IMR-90 (cell line): ENCODE measurements at regions not wholly inside any gene's neighbourhood (a gene's known extent, or its start where the extent isn't known, plus 50 kb on each side); places are given as distances from the start of the nearest gene placed in this dataset.

Experiments used
- ATAC-seq: fragments of 200-7000 bp; cut with Tn5 transposase; 2 replicates; pipeline ENCODE4 v1.9.1; 2020; ENCODE audit warnings: low read depth, mild to moderate bottlenecking, moderate library complexity
- BruUV-seq: library from RNA; stranded (reverse); fragments of 400-500 nt; replicated peaks from 2 replicates; lab custom pipeline; 2021; lab: Mats Ljungman, UMichigan
- CTCF ChIA-PET: fragments of 300-600 bp; formaldehyde crosslinking; extraction: SDS; loops from one replicate; lab custom pipeline; 2021; ENCODE audit warnings: antibody characterized with exemption; lab: Yijun Ruan, JAX
- POLR2A ChIA-PET: fragments of 300-600 bp; sonication (Branson Sonifier 250); formaldehyde crosslinking; loops from one replicate; lab custom pipeline; 2022; ENCODE audit warnings: antibody characterized with exemption; ENCODE audit not compliant: unreplicated experiment; lab: Charles Lee
- DNase-seq: peaks from one replicate; pipeline ENCODE4 v3.0.0; 2013
- H2AFZ ChIP-seq: replicated peaks from 2 replicates; pipeline ENCODE3; 2013; ENCODE audit warnings: low read length, mild to moderate bottlenecking; ENCODE audit not compliant: poor library complexity
- H2AK5ac ChIP-seq: 2 replicates; pipeline ENCODE4 v1.6.1; 2013; ENCODE audit warnings: low read depth, low read length, inconsistent platforms
- H2AK9ac ChIP-seq: replicated peaks from 2 replicates; pipeline ENCODE3; 2013; ENCODE audit warnings: mild to moderate bottlenecking, low read depth, low read length, moderate library complexity; ENCODE audit not compliant: poor library complexity
- H2BK120ac ChIP-seq: 2 replicates; pipeline ENCODE4 v1.6.1; 2013; ENCODE audit warnings: low read depth, low read length, inconsistent platforms
- H2BK15ac ChIP-seq: 3 replicates; pipeline ENCODE4 v1.6.1; 2013; ENCODE audit warnings: low read depth, low read length, inconsistent platforms
- H2BK20ac ChIP-seq: 2 replicates; pipeline ENCODE4 v1.6.1; 2013; ENCODE audit warnings: low read depth, mild to moderate bottlenecking, inconsistent platforms, low read length, moderate library complexity
- H2BK5ac ChIP-seq: 2 replicates; pipeline ENCODE4 v1.6.1; 2013; ENCODE audit warnings: mild to moderate bottlenecking, low read depth, low read length, inconsistent platforms; ENCODE audit not compliant: poor library complexity, severe bottlenecking
- H3K14ac ChIP-seq: replicated peaks from 2 replicates; pipeline ENCODE4 v1.6.1; 2013; ENCODE audit warnings: low read depth, low read length, inconsistent platforms
- H3K18ac ChIP-seq: 2 replicates; pipeline ENCODE4 v1.6.1; 2013; ENCODE audit warnings: low read depth, low read length, control low read depth
- H3K23ac ChIP-seq: 2 replicates; pipeline ENCODE4 v1.6.1; 2013; ENCODE audit warnings: low read depth, low read length, inconsistent platforms
- H3K27ac ChIP-seq: 2 replicates; pipeline ENCODE4 v1.5.1; 2013; ENCODE audit warnings: mild to moderate bottlenecking, control low read depth, low read length; ENCODE audit not compliant: insufficient read depth
- H3K27me3 ChIP-seq: 2 replicates; pipeline ENCODE4 v1.6.1; 2013; ENCODE audit warnings: low read length; ENCODE audit not compliant: control insufficient read depth, insufficient read depth
- H3K36me3 ChIP-seq: 2 replicates; pipeline ENCODE4 v1.6.1; 2013; ENCODE audit warnings: low read length, mixed read lengths; ENCODE audit not compliant: control insufficient read depth, insufficient read depth
- H3K4ac ChIP-seq: 2 replicates; pipeline ENCODE4 v1.6.1; 2013; ENCODE audit warnings: low read depth, low read length, inconsistent platforms
- H3K4me1 ChIP-seq: 2 replicates; pipeline ENCODE4 v1.6.1; 2013; ENCODE audit warnings: low read length, mixed read lengths; ENCODE audit not compliant: control insufficient read depth, insufficient read depth
- H3K4me2 ChIP-seq: 2 replicates; pipeline ENCODE4 v1.6.1; 2013; ENCODE audit warnings: low read depth, mild to moderate bottlenecking, control low read depth, low read length, moderate library complexity
- H3K4me3 ChIP-seq: 2 replicates; pipeline ENCODE4 v1.5.1; 2013; ENCODE audit warnings: low read depth, mild to moderate bottlenecking, control low read depth, low read length, moderate library complexity; ENCODE audit not compliant: insufficient read depth
- H3K56ac ChIP-seq: 2 replicates; pipeline ENCODE4 v1.6.1; 2013; ENCODE audit warnings: low read length, inconsistent platforms; ENCODE audit not compliant: insufficient read depth; ENCODE audit errors: extremely low read depth
- H3K79me1 ChIP-seq, 2 experiments: 2 replicates each; pipeline ENCODE4 v1.6.1; 2013; ENCODE audit warnings: low read length in 2 of 2, inconsistent platforms in 1 of 2, low read depth in 1 of 2
- H3K9ac ChIP-seq: 2 replicates; pipeline ENCODE4 v1.6.1; 2013; ENCODE audit warnings: low read depth, low read length, control low read depth
- H3K9me1 ChIP-seq: 2 replicates; pipeline ENCODE4 v1.6.1; 2013; ENCODE audit warnings: low read length, inconsistent platforms; ENCODE audit not compliant: insufficient read depth
- H3K9me3 ChIP-seq: 2 replicates; pipeline ENCODE4 v1.6.1; 2013; ENCODE audit warnings: low read length; ENCODE audit not compliant: control insufficient read depth, insufficient read depth
- H4K20me1 ChIP-seq: 2 replicates; pipeline ENCODE4 v1.6.1; 2013; ENCODE audit warnings: low read length, inconsistent platforms; ENCODE audit not compliant: insufficient read depth
- H4K5ac ChIP-seq: 2 replicates; pipeline ENCODE4 v1.6.1; 2013; ENCODE audit warnings: mild to moderate bottlenecking, low read depth, low read length, control low read depth
- H4K8ac ChIP-seq, 2 experiments: 2 replicates each; pipeline ENCODE4 v1.6.1; 2013; ENCODE audit warnings: low read depth in 2 of 2, low read length in 2 of 2, control low read depth in 1 of 2, inconsistent platforms in 1 of 2
- H4K91ac ChIP-seq: 2 replicates; pipeline ENCODE4 v1.6.1; 2013; ENCODE audit warnings: low read depth, low read length, inconsistent platforms; ENCODE audit not compliant: insufficient read depth
- CEBPB ChIP-seq: IDR thresholded peaks from 2 replicates; pipeline ENCODE4 v1.6.1; 2012; ENCODE audit warnings: low read depth, low read length, improper control_type of control experiment
- MAFK ChIP-seq: IDR thresholded peaks from 2 replicates; pipeline ENCODE4 v1.6.1; 2012; ENCODE audit warnings: low read depth, low read length, improper control_type of control experiment
- RFX5 ChIP-seq: IDR thresholded peaks from 2 replicates; pipeline ENCODE4 v1.8.0; 2012; ENCODE audit warnings: low read depth, mild to moderate bottlenecking, low read length, moderate library complexity
- WGBS, 2 experiments: methylation state at CpG; one replicate each; pipeline versions ENCODE4 v1.1.5 to v1.1.7; 2013; ENCODE audit warnings: missing lambda C conversion rate in 2 of 2; ENCODE audit not compliant: insufficient read length in 1 of 2; ENCODE audit errors: extremely low coverage in 2 of 2; 5-methylcytosine and 5-hydroxymethylcytosine counted together
- dilution Hi-C: fragments of 300-500 bp; cut with HindIII; formaldehyde crosslinking; loops from one replicate; pipeline ENCODE4 v1.14.3; 2018; ENCODE audit warnings: low sequenced_read_pairs; ENCODE audit not compliant: unreplicated experiment
- in situ Hi-C: fragments of 300-500 bp; cut with MboI; formaldehyde crosslinking; loops from 3 replicates; pipeline ENCODE4 v1.14.3; 2019; ENCODE audit warnings: low sequenced_read_pairs, inconsistent platforms, mixed read lengths
- intact Hi-C: fragments of 100-400 bp; cut with micrococcal nuclease; formaldehyde crosslinking; loops from 2 replicates; pipeline ENCODE4 v1.10.0; 2022
- TF ChIP-seq, protein P1 (sequence below): conservative IDR thresholded peaks from 2 replicates; pipeline ENCODE4 v1.5.1; 2012; ENCODE audit warnings: mild to moderate bottlenecking, low read depth, low read length, improper control_type of control experiment

- Histone ChIP-seq H2BK5ac (no peak overlapping the region), H2BK20ac (no peak overlapping the region), H4K5ac (no peak overlapping the region), H3K18ac (no peak overlapping the region), H3K9me1 (no peaks in the 10 kb centered on the region), H2AK9ac (no peak overlapping the region), H3K14ac (no peak overlapping the region), H3K23ac (no peak overlapping the region), H3K4me2 (no peak overlapping the region), H4K91ac (no peak overlapping the region), H3K27me3 (no peaks in the 10 kb centered on the region), H2BK120ac (no peak overlapping the region), H3K36me3 (no peaks in the 10 kb centered on the region), H4K8ac (no peak overlapping the region), H3K4me3 (no peak overlapping the region), H3K9ac (no peak overlapping the region), H3K4me1 (no peaks in the 10 kb centered on the region), H3K9me3 (no peaks in the 10 kb centered on the region; the same call in 1 of the 2 replicates), H3K79me1 (no peaks in the 10 kb centered on the region), H3K27ac (no peak overlapping the region), H3K4ac (no peak overlapping the region), H2AK5ac (no peak overlapping the region), H4K20me1 (no peaks in the 10 kb centered on the region), H2BK15ac (no peak overlapping the region), H2AFZ (no peak overlapping the region), H3K56ac (no peak overlapping the region)
- in situ Hi-C loops (no loop called here), intact Hi-C loops (no loop called here), dilution Hi-C loops (no loop called here)
- CTCF ChIA-PET: no interaction called here
- no TSS peak for BruUV-seq
- ATAC-seq (no peak), DNase-seq (no peak)
- TF ChIP-seq MAFK (no peak), CEBPB (no peak), RFX5 (no peak)
- TF ChIP-seq, protein P1, sequence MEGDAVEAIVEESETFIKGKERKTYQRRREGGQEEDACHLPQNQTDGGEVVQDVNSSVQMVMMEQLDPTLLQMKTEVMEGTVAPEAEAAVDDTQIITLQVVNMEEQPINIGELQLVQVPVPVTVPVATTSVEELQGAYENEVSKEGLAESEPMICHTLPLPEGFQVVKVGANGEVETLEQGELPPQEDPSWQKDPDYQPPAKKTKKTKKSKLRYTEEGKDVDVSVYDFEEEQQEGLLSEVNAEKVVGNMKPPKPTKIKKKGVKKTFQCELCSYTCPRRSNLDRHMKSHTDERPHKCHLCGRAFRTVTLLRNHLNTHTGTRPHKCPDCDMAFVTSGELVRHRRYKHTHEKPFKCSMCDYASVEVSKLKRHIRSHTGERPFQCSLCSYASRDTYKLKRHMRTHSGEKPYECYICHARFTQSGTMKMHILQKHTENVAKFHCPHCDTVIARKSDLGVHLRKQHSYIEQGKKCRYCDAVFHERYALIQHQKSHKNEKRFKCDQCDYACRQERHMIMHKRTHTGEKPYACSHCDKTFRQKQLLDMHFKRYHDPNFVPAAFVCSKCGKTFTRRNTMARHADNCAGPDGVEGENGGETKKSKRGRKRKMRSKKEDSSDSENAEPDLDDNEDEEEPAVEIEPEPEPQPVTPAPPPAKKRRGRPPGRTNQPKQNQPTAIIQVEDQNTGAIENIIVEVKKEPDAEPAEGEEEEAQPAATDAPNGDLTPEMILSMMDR: no peak
- WGBS, 2 experiments: 92% methylated on average over 2 of the region's 3 CpGs; no CpG with 5 or more reads in 1 of the 2 experiments
- POLR2A ChIA-PET: no interaction called here
Measured at GRCh38 chr16:60651346-60651745, 1384.9 kb downstream of the CDH8 start.
